CD1c-positive myeloid dendritic cell (primary cell): ENCODE measurements at regions not wholly inside any gene's neighbourhood (a gene's known extent, or its start where the extent isn't known, plus 50 kb on each side); places are given as distances from the start of the nearest gene placed in this dataset.

Experiments used
- DNase-seq: peaks from one replicate; pipeline ENCODE4 v3.0.0-alpha.2; 2016; ENCODE audit errors: extremely low spot score

- no peak for DNase-seq
Observed at GRCh38 chr9:20199111-20199510, 410.3 kb upstream of the SLC24A2 start.

GRCh38 chr9:20197976-20198685 is 409.3 kb upstream of the SLC24A2 start:
- DNase-seq, result no peak

- no peak for DNase-seq
Observed at GRCh38 chr9:20191228-20191840, 402.5 kb upstream of the SLC24A2 start.

GRCh38 chr9:20189871-20190270 is 401.0 kb upstream of the SLC24A2 start:
- no peak for DNase-seq

GRCh38 chr9:20188616-20189369 is 400.0 kb upstream of the SLC24A2 start:
- DNase-seq, result no peak

DNA sequence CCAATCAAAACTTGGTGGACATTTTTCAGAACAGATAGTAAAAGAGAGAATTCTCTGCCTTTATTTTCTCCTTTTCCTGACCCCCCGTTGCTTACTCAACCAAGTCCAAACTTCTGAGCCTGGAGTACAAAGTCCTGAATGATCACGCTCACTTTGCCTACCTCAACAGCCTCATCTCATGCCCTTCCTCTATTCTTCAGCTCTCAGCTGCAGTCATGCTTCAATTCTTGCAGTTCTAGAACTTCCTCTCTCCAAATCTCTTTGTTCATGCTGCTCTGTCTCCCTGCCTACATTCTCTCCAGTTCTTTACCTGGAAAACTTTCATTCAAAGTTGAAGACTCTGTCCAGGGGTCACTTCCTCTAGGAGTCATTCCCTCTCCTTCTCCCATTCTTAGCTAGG is 398.5 kb upstream of the SLC24A2 start:
- no peak for DNase-seq

DNA sequence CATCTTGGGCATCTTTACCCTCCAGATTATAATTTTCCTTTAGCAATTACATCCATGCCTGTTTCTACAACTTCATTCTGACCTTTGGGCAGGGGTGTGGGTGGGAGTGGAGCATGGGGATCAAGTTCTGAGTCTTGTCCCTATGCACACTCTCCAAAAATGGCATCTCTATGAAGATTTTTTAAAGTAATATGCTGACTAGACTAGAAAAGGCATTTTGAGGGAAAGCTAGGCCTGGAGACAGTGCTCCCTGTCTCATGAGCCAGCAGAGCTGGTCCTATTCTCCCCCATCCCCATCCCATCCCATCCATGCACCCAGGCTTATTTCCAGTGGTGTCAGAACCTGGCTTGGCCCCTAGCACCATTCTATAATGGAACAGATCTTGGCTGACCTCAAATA is 398.0 kb upstream of the SLC24A2 start:
- DNase-seq, result no peak

DNA sequence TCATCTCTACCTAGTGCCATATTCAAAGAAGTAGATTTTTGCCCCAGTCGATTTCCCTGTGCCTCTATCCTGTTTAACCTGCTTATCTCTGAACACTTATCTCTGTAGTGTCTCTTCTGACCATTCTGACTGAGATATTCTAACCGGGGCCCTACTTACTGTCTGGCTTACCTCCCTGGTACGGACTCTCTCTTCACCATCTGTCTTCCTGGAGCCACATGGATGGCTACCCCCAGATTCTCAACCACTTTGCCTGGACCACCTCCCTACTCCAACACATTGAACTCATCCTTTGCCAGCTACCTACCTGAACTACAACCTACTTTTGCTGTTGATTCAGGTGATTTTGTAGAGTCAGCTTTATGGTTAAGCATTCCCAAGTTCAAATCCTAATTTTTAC is 397.4 kb upstream of the SLC24A2 start:
- no peak for DNase-seq

- no peak for DNase-seq
Observed at GRCh38 chr9:20184541-20184940, 395.7 kb upstream of the SLC24A2 start.

DNA sequence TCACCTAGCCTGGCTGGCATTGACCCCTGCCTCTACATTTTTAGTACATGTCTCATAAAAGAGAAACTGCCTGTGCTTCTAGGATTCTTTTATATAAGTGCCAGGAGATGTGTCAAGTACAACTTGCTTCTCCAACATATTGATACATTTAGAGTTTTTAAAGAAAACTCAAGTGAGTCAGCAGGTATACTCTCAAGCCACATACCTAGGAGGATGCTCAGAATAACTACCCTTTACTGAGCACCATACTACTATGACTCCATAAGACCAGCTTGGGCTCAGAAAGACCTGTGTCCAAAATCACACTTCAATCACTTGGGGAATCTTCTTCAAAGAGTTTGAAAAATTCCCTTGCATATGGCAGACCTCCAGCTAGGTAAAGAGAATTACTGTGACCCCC is 389.8 kb upstream of the SLC24A2 start:
- DNase-seq, result no peak

GRCh38 chr9:20178197-20178596 is 389.4 kb upstream of the SLC24A2 start:
- no peak for DNase-seq

DNA sequence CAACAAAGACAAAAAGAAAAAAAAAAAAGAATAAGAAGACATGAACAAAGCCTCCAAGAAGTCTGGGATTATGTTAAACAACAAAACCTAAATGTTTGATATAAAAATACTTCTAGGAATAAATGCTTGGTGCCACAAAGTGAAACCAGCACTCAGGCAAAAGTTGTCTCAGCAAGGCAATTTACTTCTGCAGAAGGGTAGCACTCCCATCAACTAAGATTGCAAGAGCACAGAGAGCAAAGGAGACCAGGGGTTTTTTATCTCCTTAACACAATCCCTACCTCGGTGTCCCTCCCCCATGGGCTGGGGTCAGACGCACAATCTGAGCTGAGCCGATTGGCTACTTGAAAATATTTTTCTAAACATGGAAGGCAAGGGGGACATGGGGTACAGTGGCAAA is 381.3 kb upstream of the SLC24A2 start:
- DNase-seq, result no peak

- no peak for DNase-seq
Observed at GRCh38 chr9:20152151-20152725, 363.4 kb upstream of the SLC24A2 start.

GRCh38 chr9:20148416-20148815 is 359.6 kb upstream of the SLC24A2 start:
- no peak for DNase-seq

GRCh38 chr9:20144197-20144596 is 355.4 kb upstream of the SLC24A2 start:
- DNase-seq, result no peak

DNA sequence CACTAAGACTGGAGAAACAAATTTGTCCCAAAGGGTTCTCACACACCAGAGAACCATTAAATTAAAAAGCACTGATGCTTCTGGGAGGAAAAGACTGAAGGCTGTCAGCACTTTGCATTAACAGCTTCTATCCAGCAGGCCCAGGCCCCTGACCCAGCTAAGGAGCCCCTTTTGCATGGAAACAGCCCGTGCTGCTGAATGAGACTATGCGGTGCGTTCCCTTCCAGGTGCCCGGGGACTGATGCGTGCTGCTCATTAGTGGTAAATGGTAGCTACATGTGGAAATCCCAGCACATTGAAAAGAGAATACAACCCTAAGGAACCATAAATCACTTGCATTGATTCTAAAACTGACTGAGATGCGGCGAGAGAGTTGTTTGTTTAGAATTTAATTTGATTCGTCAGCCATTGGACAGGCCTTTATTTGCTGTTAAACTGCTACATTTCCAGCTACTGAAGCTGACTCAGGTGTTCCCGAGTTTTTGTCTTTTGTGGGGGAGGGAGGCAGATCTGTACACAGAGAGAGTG is 351.0 kb upstream of the SLC24A2 start:
- no peak for DNase-seq

DNA sequence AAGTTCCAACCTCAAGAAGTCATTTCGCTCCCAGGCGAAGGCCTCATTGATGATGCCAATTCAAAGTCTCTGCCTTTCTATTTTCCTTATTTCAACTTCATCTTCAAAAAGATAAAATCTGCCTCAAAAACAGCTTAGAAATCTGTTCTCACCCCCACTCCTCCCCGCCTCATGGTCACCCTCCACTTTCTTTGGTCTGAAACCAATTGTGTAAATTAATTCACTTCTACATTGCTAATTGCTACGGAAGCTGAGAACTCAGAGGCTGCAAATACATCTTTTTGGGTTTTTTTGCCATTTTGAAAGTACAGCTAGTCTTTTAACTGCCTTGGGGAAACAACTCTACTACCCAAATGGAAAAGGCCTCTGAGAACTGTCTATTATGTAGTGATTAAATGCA is 350.0 kb upstream of the SLC24A2 start:
- DNase-seq, result no peak

DNA sequence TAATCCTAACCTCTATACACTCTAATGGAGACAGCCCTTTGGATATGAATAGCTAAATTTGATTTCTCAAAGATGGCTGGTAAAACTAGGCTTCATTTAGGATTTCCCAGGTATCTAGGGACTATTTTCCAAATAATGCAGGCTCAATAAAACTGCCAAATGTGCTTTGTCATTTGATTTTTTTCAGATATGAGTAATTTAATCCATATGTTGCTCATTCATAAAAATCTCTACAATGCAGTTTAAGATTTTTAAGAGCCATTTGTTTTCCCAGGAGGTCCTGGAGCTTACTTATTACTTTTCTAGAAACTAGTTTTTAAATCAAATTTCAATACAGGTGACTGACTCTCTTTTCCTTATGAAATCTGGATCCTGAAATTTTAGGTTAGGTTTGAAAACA is 349.3 kb upstream of the SLC24A2 start:
- no peak for DNase-seq

GRCh38 chr9:20137425-20137824 is 348.6 kb upstream of the SLC24A2 start:
- DNase-seq, result no peak

DNA sequence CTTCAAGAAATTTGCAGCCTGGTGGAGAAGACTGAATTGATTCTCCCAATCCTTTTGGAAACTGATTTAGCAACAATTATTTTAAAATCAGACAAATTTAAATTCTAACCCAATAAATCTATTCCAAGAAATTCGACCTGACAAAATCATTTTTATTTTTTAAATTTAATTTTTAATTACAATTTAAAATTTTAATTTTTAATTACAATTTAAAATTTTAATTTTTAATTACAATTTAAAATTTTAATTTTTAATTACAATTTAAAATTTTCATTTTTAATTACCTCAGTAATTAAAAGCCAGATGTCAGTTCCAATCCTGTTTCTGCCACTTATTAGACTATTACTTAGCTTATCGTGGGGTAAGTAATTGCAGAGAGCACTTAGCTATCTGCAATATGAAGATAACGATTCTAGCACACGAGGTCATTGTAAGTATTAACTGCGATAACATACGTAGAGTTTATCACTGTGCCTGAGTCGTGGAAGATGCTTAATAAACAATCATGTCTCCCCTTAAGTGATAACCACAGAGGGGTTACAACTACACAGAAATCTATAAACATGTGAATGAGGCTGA is 346.4 kb upstream of the SLC24A2 start:
- DNase-seq, result no peak

DNA sequence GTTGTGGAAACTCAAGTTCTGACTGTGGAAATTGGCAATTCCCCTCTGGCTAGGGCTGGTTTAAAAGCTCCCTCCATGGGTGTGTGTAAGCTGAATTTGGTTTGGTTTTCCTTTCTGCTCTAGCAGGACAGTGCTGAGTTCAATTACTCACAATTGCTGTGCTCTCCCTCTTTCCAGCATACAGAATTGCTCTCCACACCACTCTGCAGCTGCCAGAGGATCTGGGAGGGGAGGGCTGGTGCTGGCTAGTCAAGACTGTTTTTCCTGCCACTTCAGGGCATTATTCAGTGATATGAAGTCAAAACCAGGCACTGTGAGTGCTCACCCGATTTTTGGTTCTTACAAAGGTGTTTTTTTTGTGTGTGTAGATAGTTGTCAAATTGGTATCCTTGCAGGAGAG is 336.9 kb upstream of the SLC24A2 start:
- DNase-seq, result no peak

GRCh38 chr9:20119566-20119965 is 330.7 kb upstream of the SLC24A2 start:
- no peak for DNase-seq
